ENCODE measurements at regions not wholly inside any gene's neighbourhood (a gene's known extent, or its start where the extent isn't known, plus 50 kb on each side); places are given as distances from the start of the nearest gene placed in this dataset.
A peak's percentile ranks its signal among the peaks of the same experiment; 100 is the strongest.

DNA sequence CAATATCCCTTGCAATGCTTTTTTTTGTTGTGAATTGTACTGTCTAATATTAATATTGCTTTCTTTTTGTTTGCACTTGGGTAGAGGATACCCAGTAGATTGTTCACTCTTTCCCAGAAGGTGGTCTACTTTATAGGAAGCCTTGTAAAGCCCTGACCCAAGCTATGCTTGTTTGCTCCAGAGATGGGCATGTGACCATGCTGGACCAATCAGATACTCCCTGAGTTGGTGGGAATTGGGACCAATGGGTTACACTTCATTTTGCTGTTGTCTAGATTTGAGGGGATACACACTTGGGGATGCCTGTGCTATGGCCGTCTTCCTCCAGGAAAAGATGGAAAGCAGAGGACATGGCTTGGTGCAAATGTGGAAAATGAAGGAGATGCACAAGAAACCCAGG is 314.3 kb downstream of the DYSF start:
- Histone ChIP-seq H3K9me3 (peaks cover 0 to 13% of the 10 kb centered on the region in 2 donors), H3K36me3 (no peaks in the 10 kb centered on the region), H3K4me3 (no peak overlapping the region), H3K4me1 (no peaks in the 10 kb centered on the region), H3K27ac (no peak overlapping the region), H3K27me3 (no peaks in the 10 kb centered on the region)
- no peak for DNase-seq
- intact Hi-C loops (cut with DNase I), result no loop called here
- TF ChIP-seq, protein P1, sequence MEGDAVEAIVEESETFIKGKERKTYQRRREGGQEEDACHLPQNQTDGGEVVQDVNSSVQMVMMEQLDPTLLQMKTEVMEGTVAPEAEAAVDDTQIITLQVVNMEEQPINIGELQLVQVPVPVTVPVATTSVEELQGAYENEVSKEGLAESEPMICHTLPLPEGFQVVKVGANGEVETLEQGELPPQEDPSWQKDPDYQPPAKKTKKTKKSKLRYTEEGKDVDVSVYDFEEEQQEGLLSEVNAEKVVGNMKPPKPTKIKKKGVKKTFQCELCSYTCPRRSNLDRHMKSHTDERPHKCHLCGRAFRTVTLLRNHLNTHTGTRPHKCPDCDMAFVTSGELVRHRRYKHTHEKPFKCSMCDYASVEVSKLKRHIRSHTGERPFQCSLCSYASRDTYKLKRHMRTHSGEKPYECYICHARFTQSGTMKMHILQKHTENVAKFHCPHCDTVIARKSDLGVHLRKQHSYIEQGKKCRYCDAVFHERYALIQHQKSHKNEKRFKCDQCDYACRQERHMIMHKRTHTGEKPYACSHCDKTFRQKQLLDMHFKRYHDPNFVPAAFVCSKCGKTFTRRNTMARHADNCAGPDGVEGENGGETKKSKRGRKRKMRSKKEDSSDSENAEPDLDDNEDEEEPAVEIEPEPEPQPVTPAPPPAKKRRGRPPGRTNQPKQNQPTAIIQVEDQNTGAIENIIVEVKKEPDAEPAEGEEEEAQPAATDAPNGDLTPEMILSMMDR (IDR thresholded peaks at IDR 0.05), result no peak
- no peak for ATAC-seq

DNA sequence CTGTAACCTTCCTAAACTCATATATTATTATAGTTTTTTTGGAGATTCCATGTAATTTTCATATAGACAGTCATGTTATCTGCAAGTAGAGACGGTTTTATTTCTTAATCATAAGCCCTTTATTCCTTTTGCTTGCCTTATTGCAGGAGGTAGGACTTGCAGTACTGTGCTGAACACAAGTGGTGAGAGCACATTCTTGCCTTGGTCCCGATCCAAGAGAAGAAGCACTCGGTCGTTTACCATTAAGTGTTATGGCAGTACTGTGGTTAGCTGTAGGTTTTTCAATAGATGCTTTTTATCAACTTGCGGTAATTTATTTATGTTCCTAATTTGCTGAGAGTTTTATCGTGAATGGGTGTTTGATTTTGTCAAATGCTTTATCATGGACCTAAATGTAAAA is 305.7 kb downstream of the DYSF start:
- ATAC-seq (peak; percentile 34), DNase-seq (no peak)
- H3K4me3 ChIP-seq, result no peak overlapping the region
- no peaks in the 10 kb centered on the region for H3K36me3 ChIP-seq
- TF ChIP-seq, protein P1 (IDR thresholded peaks at IDR 0.05), result no peak
- no peaks in the 10 kb centered on the region for H3K9me3 ChIP-seq
- no peaks in the 10 kb centered on the region for H3K27me3 ChIP-seq
- intact Hi-C loops (cut with DNase I), result no loop called here
- no peaks in the 10 kb centered on the region for H3K4me1 ChIP-seq
- H3K27ac ChIP-seq, result no peak overlapping the region

DNA sequence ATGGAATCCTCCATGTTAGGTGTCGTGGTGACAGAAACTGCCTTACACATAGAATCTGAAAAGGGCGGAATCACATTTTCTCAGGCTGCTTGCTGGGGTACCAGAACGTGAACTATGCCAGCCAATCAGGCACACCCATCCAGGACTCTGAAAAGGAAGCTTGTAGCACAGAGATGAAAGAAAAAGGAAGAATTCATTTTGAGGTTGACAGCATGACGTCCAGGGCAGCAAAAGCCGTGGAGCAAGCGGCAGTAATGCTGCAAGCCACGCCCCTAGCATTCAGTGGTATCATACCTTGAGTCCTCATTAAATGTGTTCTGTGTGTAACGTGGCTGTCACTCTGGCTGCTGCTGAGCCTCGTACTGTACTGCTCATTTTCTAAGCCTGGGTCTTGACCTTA is 304.0 kb downstream of the DYSF start:
- H3K9me3 ChIP-seq, result no peaks in the 10 kb centered on the region
- ATAC-seq (no peak), DNase-seq (no peak)
- no peak overlapping the region for H3K4me3 ChIP-seq
- H3K4me1 ChIP-seq, result no peaks in the 10 kb centered on the region
- H3K36me3 ChIP-seq, result no peaks in the 10 kb centered on the region
- TF ChIP-seq, protein P1 (IDR thresholded peaks at IDR 0.05), result no peak
- intact Hi-C loops (cut with DNase I), result no loop called here
- H3K27ac ChIP-seq, result no peak overlapping the region
- H3K27me3 ChIP-seq, result no peaks in the 10 kb centered on the region

DNA sequence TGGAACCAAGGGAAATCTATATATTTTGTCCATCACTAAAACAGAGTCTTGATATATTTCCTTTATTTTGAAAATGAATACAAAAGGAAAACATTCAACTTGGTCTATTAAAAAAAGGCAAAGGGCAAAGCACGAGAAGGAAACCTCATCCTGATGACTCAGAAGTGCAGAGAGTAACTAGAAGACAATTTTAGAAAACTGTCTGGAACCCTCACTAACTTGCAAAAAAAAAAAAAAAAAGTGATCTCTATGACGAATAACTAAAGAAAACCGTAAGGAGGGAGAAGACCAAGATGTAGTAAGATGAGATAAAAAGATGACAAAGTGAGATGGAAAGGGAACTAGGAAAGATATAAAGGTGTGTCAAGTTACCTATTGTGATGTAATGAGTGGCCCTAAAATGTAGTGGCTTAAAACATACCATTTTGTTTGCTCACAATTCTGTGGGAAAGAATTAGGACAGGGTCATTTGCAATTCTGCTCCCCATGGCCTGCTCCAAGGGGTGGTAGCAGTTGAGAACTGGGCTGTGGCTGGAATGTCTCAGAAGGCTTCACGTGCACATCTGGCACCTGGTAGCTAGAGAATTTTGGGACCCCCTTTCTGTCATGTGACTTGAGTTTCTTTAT is 303.0 kb downstream of the DYSF start:
- no peaks in the 10 kb centered on the region for H3K4me1 ChIP-seq
- intact Hi-C loops (cut with DNase I), result no loop called here
- DNase-seq (no peak), ATAC-seq (no peak)
- TF ChIP-seq, protein P1 (IDR thresholded peaks at IDR 0.05), result no peak
- H3K27ac ChIP-seq, result no peak overlapping the region
- H3K36me3 ChIP-seq, result no peaks in the 10 kb centered on the region
- peaks cover 0 to 4% of the 10 kb centered on the region in 2 donors for H3K9me3 ChIP-seq
- H3K27me3 ChIP-seq, result no peaks in the 10 kb centered on the region
- no peak overlapping the region for H3K4me3 ChIP-seq

DNA sequence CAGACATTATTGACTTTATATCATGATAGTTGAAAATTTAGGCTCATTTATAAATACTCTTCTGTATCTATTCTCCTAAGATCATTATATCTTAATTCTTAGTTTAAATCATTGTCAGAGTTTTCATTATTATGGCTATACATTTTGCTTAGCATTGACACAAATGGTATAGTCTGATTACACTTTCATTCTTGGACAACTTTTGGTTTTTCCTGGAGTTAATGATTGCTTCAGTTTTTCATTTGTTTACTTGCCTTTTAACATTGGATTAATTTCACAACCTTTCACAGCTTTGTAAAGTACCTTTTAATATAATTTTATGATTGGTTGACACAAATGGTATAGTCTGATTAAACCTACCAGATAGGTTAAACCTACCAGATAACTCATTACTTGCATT is 298.2 kb downstream of the DYSF start:
- Histone ChIP-seq H3K27me3 (no peaks in the 10 kb centered on the region), H3K4me3 (no peak overlapping the region), H3K4me1 (peaks cover 13 to 14% of the 10 kb centered on the region in 2 donors), H3K27ac (no peak overlapping the region), H3K36me3 (no peaks in the 10 kb centered on the region), H3K9me3 (peaks cover 0 to 4% of the 10 kb centered on the region in 2 donors)
- DNase-seq, result no peak
- TF ChIP-seq, protein P1 (IDR thresholded peaks at IDR 0.05), result no peak
- intact Hi-C loops (cut with DNase I), result no loop called here
- ATAC-seq, result no peak

Data from left lung (tissue), 4 donors.